Neural cell (in vitro differentiated cells): ENCODE measurements at regions not wholly inside any gene's neighbourhood (a gene's known extent, or its start where the extent isn't known, plus 50 kb on each side); places are given as distances from the start of the nearest gene placed in this dataset.

Experiments used
- EZH2 ChIP-seq: fragments of 200-600, 300-800 bp; shearing (Covaris generic), sonication (generic); IDR thresholded peaks from 2 replicates; pipeline ENCODE4 v1.6.1; 2014; ENCODE audit warnings: antibody characterized with exemption, low read length, borderline replicate concordance, mild to moderate bottlenecking; ENCODE audit not compliant: insufficient read depth, poor library complexity, severe bottlenecking
- POLR2AphosphoS5 ChIP-seq: IDR thresholded peaks from 2 replicates; pipeline ENCODE4 v1.6.1; 2012
- SMC3 ChIP-seq: fragments of 450-650 bp; conservative IDR thresholded peaks from 2 replicates; pipeline ENCODE4 v1.6.1; 2014; ENCODE audit warnings: antibody characterized with exemption, mild to moderate bottlenecking, moderate library complexity; ENCODE audit not compliant: poor library complexity
- TF ChIP-seq, protein P1 (sequence below): IDR thresholded peaks from 2 replicates; pipeline ENCODE4 v1.6.1; 2012; ENCODE audit warnings: borderline replicate concordance
- TF ChIP-seq, protein P2 (sequence below): fragments of 450-650 bp; IDR thresholded peaks from 2 replicates; pipeline ENCODE4 v1.5.1; 2014; ENCODE audit warnings: antibody characterized with exemption, mild to moderate bottlenecking, moderate library complexity; ENCODE audit not compliant: poor library complexity, severe bottlenecking

GRCh38 chr11:86119906-86120305, 51.0 kb upstream of the PICALM start:
- TF ChIP-seq, protein P1, sequence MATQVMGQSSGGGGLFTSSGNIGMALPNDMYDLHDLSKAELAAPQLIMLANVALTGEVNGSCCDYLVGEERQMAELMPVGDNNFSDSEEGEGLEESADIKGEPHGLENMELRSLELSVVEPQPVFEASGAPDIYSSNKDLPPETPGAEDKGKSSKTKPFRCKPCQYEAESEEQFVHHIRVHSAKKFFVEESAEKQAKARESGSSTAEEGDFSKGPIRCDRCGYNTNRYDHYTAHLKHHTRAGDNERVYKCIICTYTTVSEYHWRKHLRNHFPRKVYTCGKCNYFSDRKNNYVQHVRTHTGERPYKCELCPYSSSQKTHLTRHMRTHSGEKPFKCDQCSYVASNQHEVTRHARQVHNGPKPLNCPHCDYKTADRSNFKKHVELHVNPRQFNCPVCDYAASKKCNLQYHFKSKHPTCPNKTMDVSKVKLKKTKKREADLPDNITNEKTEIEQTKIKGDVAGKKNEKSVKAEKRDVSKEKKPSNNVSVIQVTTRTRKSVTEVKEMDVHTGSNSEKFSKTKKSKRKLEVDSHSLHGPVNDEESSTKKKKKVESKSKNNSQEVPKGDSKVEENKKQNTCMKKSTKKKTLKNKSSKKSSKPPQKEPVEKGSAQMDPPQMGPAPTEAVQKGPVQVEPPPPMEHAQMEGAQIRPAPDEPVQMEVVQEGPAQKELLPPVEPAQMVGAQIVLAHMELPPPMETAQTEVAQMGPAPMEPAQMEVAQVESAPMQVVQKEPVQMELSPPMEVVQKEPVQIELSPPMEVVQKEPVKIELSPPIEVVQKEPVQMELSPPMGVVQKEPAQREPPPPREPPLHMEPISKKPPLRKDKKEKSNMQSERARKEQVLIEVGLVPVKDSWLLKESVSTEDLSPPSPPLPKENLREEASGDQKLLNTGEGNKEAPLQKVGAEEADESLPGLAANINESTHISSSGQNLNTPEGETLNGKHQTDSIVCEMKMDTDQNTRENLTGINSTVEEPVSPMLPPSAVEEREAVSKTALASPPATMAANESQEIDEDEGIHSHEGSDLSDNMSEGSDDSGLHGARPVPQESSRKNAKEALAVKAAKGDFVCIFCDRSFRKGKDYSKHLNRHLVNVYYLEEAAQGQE, result no peak
- TF ChIP-seq, protein P2, sequence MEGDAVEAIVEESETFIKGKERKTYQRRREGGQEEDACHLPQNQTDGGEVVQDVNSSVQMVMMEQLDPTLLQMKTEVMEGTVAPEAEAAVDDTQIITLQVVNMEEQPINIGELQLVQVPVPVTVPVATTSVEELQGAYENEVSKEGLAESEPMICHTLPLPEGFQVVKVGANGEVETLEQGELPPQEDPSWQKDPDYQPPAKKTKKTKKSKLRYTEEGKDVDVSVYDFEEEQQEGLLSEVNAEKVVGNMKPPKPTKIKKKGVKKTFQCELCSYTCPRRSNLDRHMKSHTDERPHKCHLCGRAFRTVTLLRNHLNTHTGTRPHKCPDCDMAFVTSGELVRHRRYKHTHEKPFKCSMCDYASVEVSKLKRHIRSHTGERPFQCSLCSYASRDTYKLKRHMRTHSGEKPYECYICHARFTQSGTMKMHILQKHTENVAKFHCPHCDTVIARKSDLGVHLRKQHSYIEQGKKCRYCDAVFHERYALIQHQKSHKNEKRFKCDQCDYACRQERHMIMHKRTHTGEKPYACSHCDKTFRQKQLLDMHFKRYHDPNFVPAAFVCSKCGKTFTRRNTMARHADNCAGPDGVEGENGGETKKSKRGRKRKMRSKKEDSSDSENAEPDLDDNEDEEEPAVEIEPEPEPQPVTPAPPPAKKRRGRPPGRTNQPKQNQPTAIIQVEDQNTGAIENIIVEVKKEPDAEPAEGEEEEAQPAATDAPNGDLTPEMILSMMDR, result no peak
- no peak for TF ChIP-seq SMC3
- no peak for TF ChIP-seq EZH2
- TF ChIP-seq POLR2AphosphoS5, result no peak
